SU-DHL-6 (cell line): ENCODE measurements at regions not wholly inside any gene's neighbourhood (a gene's known extent, or its start where the extent isn't known, plus 50 kb on each side); places are given as distances from the start of the nearest gene placed in this dataset.

Experiments used
- H2AFZ ChIP-seq: fragments of 200-600 bp; sonication (generic); 2 replicates; pipeline ENCODE4 v1.6.1; 2014; ENCODE audit warnings: low read depth, mild to moderate bottlenecking, moderate library complexity, mixed read lengths, antibody characterized with exemption, low read length; ENCODE audit not compliant: severe bottlenecking
- H3F3A ChIP-seq: fragments of 200-600 bp; shearing (Covaris generic); 2 replicates; pipeline ENCODE4 v1.6.0; 2016; ENCODE audit warnings: antibody characterized with exemption, mild to moderate bottlenecking; ENCODE audit not compliant: insufficient read depth
- H3K27ac ChIP-seq: fragments of 200-600 bp; sonication (generic); 2 replicates; pipeline ENCODE4 v1.5.1; 2016; ENCODE audit warnings: low read depth, mild to moderate bottlenecking, low read length, moderate library complexity, mixed read lengths
- H3K27me3 ChIP-seq: fragments of 200-600 bp; sonication (generic), shearing (Covaris generic); 2 replicates; pipeline ENCODE4 v1.6.0; 2014; ENCODE audit warnings: mild to moderate bottlenecking, low read length
- H3K36me3 ChIP-seq: fragments of 200-600 bp; sonication (generic); 2 replicates; pipeline ENCODE4 v1.6.1; 2014; ENCODE audit warnings: mild to moderate bottlenecking, low read length, mixed read lengths
- H3K4me2 ChIP-seq: fragments of 300-600, 200-600 bp; shearing (Covaris generic), sonication (generic); 2 replicates; pipeline ENCODE4 v1.6.0; 2014; ENCODE audit warnings: low read length, low read depth, mild to moderate bottlenecking; ENCODE audit not compliant: poor library complexity, severe bottlenecking
- H3K4me3 ChIP-seq: fragments of 200-600 bp; sonication (generic); 2 replicates; pipeline ENCODE4 v1.5.1; 2014; ENCODE audit warnings: antibody characterized with exemption, low read length, mild to moderate bottlenecking, mixed read lengths; ENCODE audit not compliant: insufficient read depth, poor library complexity, severe bottlenecking
- H3K79me2 ChIP-seq: fragments of 200-600 bp; sonication (generic); 2 replicates; pipeline ENCODE4 v1.6.1; 2014; ENCODE audit warnings: mild to moderate bottlenecking, low read length, moderate library complexity; ENCODE audit not compliant: insufficient read depth
- H3K9ac ChIP-seq: fragments of 200-600 bp; sonication (generic); 2 replicates; pipeline ENCODE4 v1.7.0; 2014; ENCODE audit warnings: mild to moderate bottlenecking, low read length
- H3K9me2 ChIP-seq: fragments of 200-600 bp; sonication (generic); replicated peaks from 2 replicates; pipeline ENCODE4 v1.6.1; 2014; ENCODE audit warnings: low read length; ENCODE audit not compliant: insufficient read depth
- H3K9me3 ChIP-seq: fragments of 200-600 bp; sonication (generic); 2 replicates; pipeline ENCODE4 v1.6.1; 2014; ENCODE audit warnings: low read length, mixed read lengths; ENCODE audit not compliant: insufficient read depth
- H4K20me1 ChIP-seq: fragments of 200-600 bp; sonication (generic); 2 replicates; pipeline ENCODE4 v1.6.1; 2014; ENCODE audit warnings: low read depth, mild to moderate bottlenecking, antibody characterized with exemption, low read length, moderate library complexity, mixed read lengths
- CTCF ChIP-seq: fragments of 200-600 bp; sonication (generic); IDR thresholded peaks from one replicate; pipeline ENCODE4 v1.5.1; 2017; ENCODE audit warnings: antibody characterized with exemption, mild to moderate bottlenecking, low read length, moderate library complexity; ENCODE audit not compliant: insufficient read depth, poor library complexity, severe bottlenecking
- EZH2phosphoT487 ChIP-seq: fragments of 200-600 bp; sonication (generic), shearing (Covaris generic); conservative IDR thresholded peaks from 2 replicates; pipeline ENCODE4 v1.6.1; 2018; ENCODE audit warnings: mild to moderate bottlenecking, antibody characterized with exemption, low read length, moderate library complexity, mixed read lengths

GRCh38 chr10:44068716-44069482 is 316.0 kb downstream of the CXCL12 start:
- no peaks in the 10 kb centered on the region for H3K36me3 ChIP-seq
- no peak overlapping the region for H3K9ac ChIP-seq
- no peaks in the 10 kb centered on the region for H3K27me3 ChIP-seq
- no peaks in the 10 kb centered on the region for H3F3A ChIP-seq
- H4K20me1 ChIP-seq: no peaks in the 10 kb centered on the region
- H3K9me3 ChIP-seq: no peaks in the 10 kb centered on the region
- H3K79me2 ChIP-seq: no peaks in the 10 kb centered on the region
- no peak overlapping the region for H2AFZ ChIP-seq
- TF ChIP-seq EZH2phosphoT487 (no peak), CTCF (no peak)
- H3K27ac ChIP-seq: no peak overlapping the region
- no peak overlapping the region for H3K4me3 ChIP-seq
- H3K9me2 ChIP-seq: no peaks in the 10 kb centered on the region
- H3K4me2 ChIP-seq: no peak overlapping the region

- Histone ChIP-seq H3K4me3 (no peak overlapping the region), H3K27ac (no peak overlapping the region), H3K27me3 (no peaks in the 10 kb centered on the region), H2AFZ (no peak overlapping the region), H3K9ac (no peak overlapping the region), H3K36me3 (no peaks in the 10 kb centered on the region), H3K79me2 (no peaks in the 10 kb centered on the region), H4K20me1 (no peaks in the 10 kb centered on the region), H3K9me3 (no peaks in the 10 kb centered on the region), H3F3A (no peaks in the 10 kb centered on the region), H3K4me2 (no peak overlapping the region), H3K9me2 (no peaks in the 10 kb centered on the region)
- no peak for TF ChIP-seq EZH2phosphoT487
- TF ChIP-seq CTCF: no peak
Measured at GRCh38 chr10:44067432-44067831, 317.5 kb downstream of the CXCL12 start.

- H4K20me1 ChIP-seq: no peaks in the 10 kb centered on the region
- no peaks in the 10 kb centered on the region for H3K9me2 ChIP-seq
- H2AFZ ChIP-seq: no peak overlapping the region
- no peak overlapping the region for H3K4me3 ChIP-seq
- no peaks in the 10 kb centered on the region for H3K9me3 ChIP-seq
- TF ChIP-seq CTCF (no peak), EZH2phosphoT487 (no peak)
- H3K27me3 ChIP-seq: no peaks in the 10 kb centered on the region
- H3K36me3 ChIP-seq: no peaks in the 10 kb centered on the region
- no peak overlapping the region for H3K27ac ChIP-seq
- no peaks in the 10 kb centered on the region for H3K79me2 ChIP-seq
- no peak overlapping the region for H3K9ac ChIP-seq
- no peak overlapping the region for H3K4me2 ChIP-seq
- no peaks in the 10 kb centered on the region for H3F3A ChIP-seq
Measured at GRCh38 chr10:44066527-44067255, 318.2 kb downstream of the CXCL12 start.
